ENCODE measurements at regions not wholly inside any gene's neighbourhood (a gene's known extent, or its start where the extent isn't known, plus 50 kb on each side); places are given as distances from the start of the nearest gene placed in this dataset.

DNA sequence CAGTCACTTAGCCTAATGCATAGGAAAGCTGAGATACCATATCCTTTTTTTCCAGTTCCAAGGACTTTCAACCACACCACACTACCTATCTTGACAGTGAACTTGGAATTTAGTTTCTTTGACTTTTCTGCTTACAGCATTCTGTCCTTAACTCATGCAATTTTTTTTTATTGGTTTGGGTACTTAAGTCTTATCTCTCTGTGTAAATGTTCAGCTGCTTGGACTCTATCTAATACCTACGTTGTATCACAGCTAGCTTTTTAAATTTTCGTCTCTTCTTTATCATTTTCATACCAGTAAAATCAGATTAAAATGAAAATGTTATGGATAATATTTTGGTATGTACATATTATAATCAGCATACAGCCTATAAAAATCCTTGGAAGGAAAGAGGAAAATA lies 106.9 kb upstream of the ADGRF1 start:
- no peak for DNase-seq

- DNase-seq, result no peak
Measured at GRCh38 chr6:47147836-47148344, 105.8 kb upstream of the ADGRF1 start.

DNA sequence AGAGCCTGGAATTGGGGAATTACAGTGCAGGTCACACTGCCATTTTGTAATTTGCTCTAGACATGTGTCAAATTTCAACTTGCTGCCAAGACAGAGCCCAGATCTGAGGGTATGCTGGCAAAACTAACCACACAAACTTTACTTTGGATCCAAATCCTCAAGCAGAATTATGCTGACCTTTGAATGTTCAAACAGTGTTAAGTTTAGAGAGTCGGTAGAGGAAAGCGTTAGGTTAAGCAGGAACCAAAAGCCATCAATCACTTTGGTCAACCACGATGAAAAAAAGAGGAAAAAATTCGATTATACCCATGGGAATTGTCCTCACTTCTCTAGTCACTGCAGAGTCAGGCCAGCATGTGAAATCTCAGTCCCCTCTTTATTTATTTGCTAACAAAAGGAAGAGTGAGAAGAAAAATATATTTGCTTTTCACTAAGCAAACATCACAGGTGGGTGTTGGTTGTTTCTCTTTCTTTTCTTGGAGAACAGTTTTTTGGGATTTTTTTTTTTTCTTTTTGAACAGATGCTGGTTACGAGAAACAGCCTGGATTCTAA lies 105.1 kb upstream of the ADGRF1 start:
- no peak for DNase-seq

- no peak for DNase-seq
Measured at GRCh38 chr6:47146431-47147174, 104.5 kb upstream of the ADGRF1 start.

GRCh38 chr6:47145212-47145611 lies 103.1 kb upstream of the ADGRF1 start:
- no peak for DNase-seq

- no peak for DNase-seq
Measured at GRCh38 chr6:47144306-47144705, 102.2 kb upstream of the ADGRF1 start.

GRCh38 chr6:47141963-47142362 lies 99.8 kb upstream of the ADGRF1 start:
- no peak for DNase-seq

GRCh38 chr6:47141171-47141570 lies 99.0 kb upstream of the ADGRF1 start:
- no peak for DNase-seq

DNA sequence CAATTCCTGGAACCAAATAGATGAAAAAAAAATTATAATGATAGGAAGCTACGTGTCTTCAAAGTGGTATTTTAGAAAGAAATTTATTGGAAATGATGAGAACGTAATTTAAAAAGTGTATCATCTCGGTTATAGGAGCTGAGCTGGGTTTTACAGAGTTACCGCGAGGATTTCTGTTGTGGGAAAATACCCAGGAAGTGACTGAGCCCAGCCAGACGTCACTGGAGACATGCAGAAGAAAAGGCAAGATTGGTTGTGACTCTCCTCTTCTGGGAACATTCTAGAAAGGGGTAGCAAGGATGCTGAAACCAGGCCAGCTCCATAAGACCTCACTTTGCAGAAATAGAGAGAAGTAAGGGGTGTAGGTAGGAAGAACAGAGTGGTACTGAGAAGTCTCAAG lies 95.9 kb upstream of the ADGRF1 start:
- no peak for DNase-seq

GRCh38 chr6:47137073-47137472 lies 94.9 kb upstream of the ADGRF1 start:
- no peak for DNase-seq

DNA sequence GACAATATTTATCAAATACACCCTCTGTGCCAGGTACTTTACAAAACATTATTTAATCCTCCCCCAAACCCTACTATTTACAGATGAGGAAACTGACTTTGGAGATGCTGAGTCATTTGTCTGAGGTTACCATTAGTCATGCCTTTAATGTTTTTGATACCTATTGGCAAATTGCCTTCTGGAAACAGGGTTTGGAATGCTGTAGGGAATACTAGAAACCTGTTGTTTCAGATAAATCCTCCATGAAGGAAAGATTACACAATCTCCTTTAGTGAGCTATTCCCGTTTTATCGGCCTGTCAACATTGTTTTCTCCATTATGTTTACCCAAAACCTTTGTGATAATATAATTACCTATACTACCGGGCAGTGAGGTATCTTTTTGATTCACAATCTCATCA lies 93.6 kb upstream of the ADGRF1 start:
- no peak for DNase-seq

GRCh38 chr6:47134476-47135189 lies 92.5 kb upstream of the ADGRF1 start:
- DNase-seq, result no peak

DNA sequence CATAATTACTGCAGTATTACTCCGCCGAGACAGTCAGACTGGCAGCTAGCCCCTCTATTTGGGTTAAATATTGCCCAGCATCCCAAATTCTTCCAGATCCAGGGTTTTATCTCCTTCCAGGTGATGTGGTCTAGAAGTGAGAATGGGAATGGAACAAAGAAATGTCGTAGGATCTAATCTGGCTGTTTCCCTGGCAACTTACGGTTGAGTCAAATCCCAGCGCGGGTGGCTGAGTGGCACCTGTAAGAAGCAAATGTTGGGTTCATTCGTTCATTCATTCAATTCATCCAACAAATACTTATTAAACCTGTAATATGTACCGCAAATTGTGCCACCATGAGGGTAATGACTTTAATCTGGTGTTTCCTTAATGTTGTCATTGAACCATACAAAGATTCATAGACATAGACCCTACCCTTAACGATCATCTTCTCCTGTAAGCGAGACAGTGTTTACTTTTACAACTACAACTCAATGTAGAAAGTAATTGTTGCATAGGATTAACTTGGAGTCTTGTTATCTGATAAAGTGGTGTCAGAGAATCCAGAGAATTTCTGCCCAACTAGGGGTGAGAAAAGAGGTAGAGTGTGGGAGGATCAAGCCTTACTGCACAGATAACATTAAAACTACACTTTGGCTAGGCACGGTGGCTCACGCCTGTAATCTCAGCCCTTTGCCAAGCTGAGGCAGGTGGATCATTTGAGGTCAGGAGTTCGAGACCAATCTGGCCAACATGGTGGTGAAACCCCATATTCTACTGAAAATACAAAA lies 91.3 kb upstream of the ADGRF1 start:
- no peak for DNase-seq

GRCh38 chr6:47132724-47133123 lies 90.6 kb upstream of the ADGRF1 start:
- no peak for DNase-seq

DNA sequence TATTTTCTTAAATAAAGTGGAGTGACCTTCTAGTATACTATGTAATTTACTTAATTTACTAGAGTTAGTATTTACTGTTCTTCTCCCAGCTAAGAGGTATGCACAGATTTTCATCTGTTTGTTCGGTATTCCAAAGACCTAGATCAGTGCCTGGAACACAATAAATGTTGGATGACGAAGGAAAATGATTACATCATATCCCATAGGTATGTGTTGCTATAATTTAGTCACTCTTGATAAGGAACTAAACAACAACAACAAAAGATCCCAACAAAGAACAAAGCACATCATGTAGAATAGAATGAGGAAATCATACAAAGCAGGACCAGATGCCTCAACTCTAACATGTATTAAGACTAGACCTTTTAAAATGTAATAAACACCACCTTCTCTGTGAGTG lies 89.6 kb upstream of the ADGRF1 start:
- DNase-seq, result no peak

DNA sequence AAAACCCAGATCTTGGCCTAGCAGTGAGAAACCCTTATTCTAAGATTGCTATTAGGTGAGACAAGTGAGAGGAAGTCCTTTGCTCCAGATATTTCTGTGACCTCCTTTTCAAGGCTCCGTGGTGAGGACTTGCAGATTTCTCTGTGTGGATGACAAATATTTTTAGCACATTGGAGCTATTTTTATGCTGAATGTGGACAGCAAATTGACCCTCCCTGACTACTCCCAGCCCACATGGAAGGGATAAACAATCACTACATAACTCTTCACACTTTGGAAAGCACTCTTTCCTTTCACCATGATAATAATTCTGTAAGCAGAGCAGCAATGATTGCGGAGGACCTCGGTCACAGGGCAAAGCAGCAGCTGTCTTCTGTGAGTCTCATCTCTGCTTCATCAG lies 88.0 kb upstream of the ADGRF1 start:
- no peak for DNase-seq

DNA sequence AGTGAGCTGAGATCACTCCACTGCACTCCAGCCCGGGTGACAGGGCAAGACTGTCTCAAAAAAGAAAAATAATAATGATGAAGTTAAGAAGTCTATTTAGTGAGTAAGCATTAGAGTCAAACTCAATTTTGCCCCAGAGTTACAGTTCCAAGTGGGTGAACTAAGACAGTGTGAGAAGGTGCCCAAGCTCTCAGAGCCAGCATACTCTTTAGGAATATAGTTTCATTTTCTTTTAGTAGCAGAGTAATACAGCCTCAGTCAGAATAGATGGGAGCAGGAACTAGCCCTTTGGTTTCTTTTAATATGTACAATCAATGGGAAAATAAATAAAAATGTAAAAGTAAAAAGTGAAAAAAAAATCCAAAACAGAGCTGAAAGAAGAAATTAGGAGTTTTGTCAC lies 87.0 kb upstream of the ADGRF1 start:
- no peak for DNase-seq

GRCh38 chr6:47126647-47127391 lies 84.7 kb upstream of the ADGRF1 start:
- no peak for DNase-seq

- no peak for DNase-seq
Measured at GRCh38 chr6:47118611-47119010, 76.5 kb upstream of the ADGRF1 start.

DNA sequence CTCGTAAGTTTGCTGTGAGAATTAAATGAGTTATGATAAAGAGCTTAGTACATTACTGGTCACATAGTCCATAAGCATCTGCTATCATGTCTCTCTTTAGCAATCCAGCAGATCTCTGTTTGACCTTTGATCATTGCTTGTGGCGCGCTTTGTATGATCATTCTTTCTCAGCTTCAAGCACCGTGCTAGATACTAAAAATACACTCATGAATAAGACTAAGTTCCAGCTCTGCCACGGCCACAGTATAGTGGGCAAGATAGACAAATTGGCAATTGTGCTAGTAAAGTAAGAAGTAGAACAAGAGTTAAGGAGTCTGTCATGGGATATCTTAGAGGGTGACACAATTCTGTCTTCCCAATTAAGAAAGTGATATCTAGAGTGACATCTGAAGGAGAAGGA lies 75.2 kb upstream of the ADGRF1 start:
- no peak for DNase-seq

DNA sequence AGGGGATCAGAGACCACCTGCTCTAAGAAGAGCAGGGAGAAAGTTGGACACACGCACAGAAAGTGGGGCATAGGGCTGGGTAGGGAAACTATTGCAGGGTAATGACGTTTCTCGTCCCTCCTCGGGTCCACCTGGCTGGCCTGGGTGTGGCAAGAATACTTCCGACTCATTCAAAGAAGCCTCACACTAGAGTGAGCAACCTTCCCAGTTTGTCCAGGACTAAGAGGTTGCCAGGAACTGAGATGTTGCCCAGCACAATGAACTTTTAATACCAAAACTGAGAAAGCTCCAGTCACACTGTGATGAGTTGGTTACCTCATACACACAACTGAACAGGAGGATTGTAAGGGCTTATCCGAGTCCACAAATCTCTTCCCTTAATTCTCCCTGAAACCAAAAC lies 74.5 kb upstream of the ADGRF1 start:
- DNase-seq, result no peak

GRCh38 chr6:47116086-47116485 lies 74.0 kb upstream of the ADGRF1 start:
- no peak for DNase-seq

- DNase-seq, result no peak
Measured at GRCh38 chr6:47114460-47114859, 72.3 kb upstream of the ADGRF1 start.

Measured in activated CD4-positive, alpha-beta T cell treated with anti-CD3 and anti-CD28 coated beads for 48 hours (primary cell).